Keratinocyte (primary cell): ENCODE measurements at regions not wholly inside any gene's neighbourhood (a gene's known extent, or its start where the extent isn't known, plus 50 kb on each side); places are given as distances from the start of the nearest gene placed in this dataset.

Source experiments
- EZH2 ChIP-seq: IDR thresholded peaks from one replicate; pipeline ENCODE4 v1.6.1; 2012; ENCODE audit warnings: inconsistent platforms, mild to moderate bottlenecking, low read length, moderate library complexity
- TF ChIP-seq, protein P1 (sequence below), 3 experiments: IDR thresholded peaks in 1 of 3; conservative IDR thresholded peaks in 1 of 3; optimal IDR thresholded peaks in 1 of 3; 2 replicates in 2 of 3; 3 replicates in 1 of 3; pipeline versions ENCODE3 to v1.5.1; 2011; ENCODE audit warnings: low read length in 3 of 3, mild to moderate bottlenecking in 3 of 3, moderate library complexity in 2 of 3, control low read depth in 1 of 3, inconsistent platforms in 1 of 3; ENCODE audit not compliant: insufficient read depth in 2 of 3; ENCODE audit errors: extremely low read depth in 1 of 3

- TF ChIP-seq, protein P1, sequence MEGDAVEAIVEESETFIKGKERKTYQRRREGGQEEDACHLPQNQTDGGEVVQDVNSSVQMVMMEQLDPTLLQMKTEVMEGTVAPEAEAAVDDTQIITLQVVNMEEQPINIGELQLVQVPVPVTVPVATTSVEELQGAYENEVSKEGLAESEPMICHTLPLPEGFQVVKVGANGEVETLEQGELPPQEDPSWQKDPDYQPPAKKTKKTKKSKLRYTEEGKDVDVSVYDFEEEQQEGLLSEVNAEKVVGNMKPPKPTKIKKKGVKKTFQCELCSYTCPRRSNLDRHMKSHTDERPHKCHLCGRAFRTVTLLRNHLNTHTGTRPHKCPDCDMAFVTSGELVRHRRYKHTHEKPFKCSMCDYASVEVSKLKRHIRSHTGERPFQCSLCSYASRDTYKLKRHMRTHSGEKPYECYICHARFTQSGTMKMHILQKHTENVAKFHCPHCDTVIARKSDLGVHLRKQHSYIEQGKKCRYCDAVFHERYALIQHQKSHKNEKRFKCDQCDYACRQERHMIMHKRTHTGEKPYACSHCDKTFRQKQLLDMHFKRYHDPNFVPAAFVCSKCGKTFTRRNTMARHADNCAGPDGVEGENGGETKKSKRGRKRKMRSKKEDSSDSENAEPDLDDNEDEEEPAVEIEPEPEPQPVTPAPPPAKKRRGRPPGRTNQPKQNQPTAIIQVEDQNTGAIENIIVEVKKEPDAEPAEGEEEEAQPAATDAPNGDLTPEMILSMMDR (optimal IDR thresholded peaks at IDR 0.05 in 1 of 3, IDR thresholded peaks at IDR 0.05 in 1 of 3, conservative IDR thresholded peaks at IDR 0.05 in 1 of 3; ENCODE audit: extremely low read depth in 1 of 3, insufficient read depth in 2 of 3, low read length in 3 of 3): no peak
- TF ChIP-seq EZH2: no peak
Measured at GRCh38 chr16:75965504-75966374, 239.4 kb upstream of the CPHXL start.
